Smooth muscle cell (in vitro differentiated cells): ENCODE measurements at regions not wholly inside any gene's neighbourhood (a gene's known extent, or its start where the extent isn't known, plus 50 kb on each side); places are given as distances from the start of the nearest gene placed in this dataset.

Experiments
- DNase-seq: peaks from one replicate; lab custom pipeline; 2025; ENCODE audit not compliant: unreplicated experiment; lab: John Stamatoyannopoulos, UW
- H2AFZ ChIP-seq: fragments of 200-600 bp; sonication (generic); 2 replicates; pipeline ENCODE4 v1.6.0; 2016; ENCODE audit warnings: antibody characterized with exemption, low read depth, mild to moderate bottlenecking
- H3F3A ChIP-seq: fragments of 200-600 bp; sonication (generic); 2 replicates; pipeline ENCODE4 v1.6.0; 2017; ENCODE audit warnings: antibody characterized with exemption, low read depth
- H3K27ac ChIP-seq: fragments of 200-600 bp; sonication (generic); 2 replicates; pipeline ENCODE4 v1.5.1; 2016; ENCODE audit warnings: low read depth, mild to moderate bottlenecking
- H3K27me3 ChIP-seq: fragments of 200-600 bp; sonication (generic); 2 replicates; pipeline ENCODE4 v1.6.1; 2016; ENCODE audit warnings: low read depth, mild to moderate bottlenecking
- H3K36me3 ChIP-seq: fragments of 200-600 bp; sonication (generic); 2 replicates; pipeline ENCODE4 v1.5.1; 2016; ENCODE audit warnings: low read depth
- H3K4me1 ChIP-seq: fragments of 200-600 bp; sonication (generic); 2 replicates; pipeline ENCODE4 v1.5.1; 2016; ENCODE audit warnings: low read depth
- H3K4me2 ChIP-seq: fragments of 200-600 bp; sonication (generic); 2 replicates; pipeline ENCODE4 v1.6.0; 2016; ENCODE audit warnings: mild to moderate bottlenecking
- H3K4me3 ChIP-seq: fragments of 200-600 bp; sonication (generic); 2 replicates; pipeline ENCODE4 v1.5.1; 2016; ENCODE audit warnings: mild to moderate bottlenecking
- H3K79me2 ChIP-seq: fragments of 200-600 bp; sonication (generic); 2 replicates; pipeline ENCODE4 v1.6.0; 2016; ENCODE audit warnings: low read depth, mild to moderate bottlenecking
- H3K9ac ChIP-seq: fragments of 200-600 bp; sonication (generic); 2 replicates; pipeline ENCODE4 v1.6.0; 2016; ENCODE audit warnings: low read depth
- H3K9me3 ChIP-seq: fragments of 200-600 bp; sonication (generic); replicated peaks from 2 replicates; pipeline ENCODE4 v1.5.1; 2016; ENCODE audit warnings: low read depth
- H4K20me1 ChIP-seq: fragments of 200-600 bp; sonication (generic); 2 replicates; pipeline ENCODE4 v1.6.0; 2016; ENCODE audit warnings: low read depth
- CTCF ChIP-seq: fragments of 200-600 bp; sonication (generic); IDR thresholded peaks from 2 replicates; pipeline ENCODE4 v1.5.1; 2017; ENCODE audit warnings: borderline replicate concordance, mild to moderate bottlenecking, antibody characterized with exemption; ENCODE audit not compliant: insufficient read depth, poor library complexity, severe bottlenecking
- WGBS: methylation state at CpG from one replicate; pipeline ENCODE4 v1.1.7; 2016; ENCODE audit warnings: low lambda C conversion rate; 5-methylcytosine and 5-hydroxymethylcytosine counted together

- Histone ChIP-seq H3K9ac (no peak overlapping the region), H3K9me3 (no peaks in the 10 kb centered on the region), H3K27me3 (no peaks in the 10 kb centered on the region), H3K79me2 (no peaks in the 10 kb centered on the region), H3K27ac (no peak overlapping the region), H3K36me3 (no peaks in the 10 kb centered on the region), H3K4me3 (no peak overlapping the region), H3K4me1 (no peaks in the 10 kb centered on the region), H3F3A (no peaks in the 10 kb centered on the region), H2AFZ (peak overlapping the region; percentile 53), H3K4me2 (no peak overlapping the region), H4K20me1 (no peaks in the 10 kb centered on the region)
- peak; percentile 37 for TF ChIP-seq CTCF
- 8% methylated on average over 2 of the region's 2 CpGs for WGBS
- no peak for DNase-seq
Measured at GRCh38 chr4:175891851-175892250, 79.8 kb upstream of the GPM6A start.

GRCh38 chr4:175905925-175906324 lies 93.9 kb upstream of the GPM6A start:
- H2AFZ ChIP-seq: no peak overlapping the region
- no peaks in the 10 kb centered on the region for H4K20me1 ChIP-seq
- no peak for TF ChIP-seq CTCF
- WGBS: 78% methylated on average over 2 of the region's 2 CpGs
- no peaks in the 10 kb centered on the region for H3K79me2 ChIP-seq
- H3K36me3 ChIP-seq: no peaks in the 10 kb centered on the region
- no peak overlapping the region for H3K27ac ChIP-seq
- H3K4me3 ChIP-seq: no peak overlapping the region
- H3K4me2 ChIP-seq: no peak overlapping the region
- DNase-seq: no peak
- no peak overlapping the region for H3K9ac ChIP-seq
- H3K27me3 ChIP-seq: no peaks in the 10 kb centered on the region
- H3K9me3 ChIP-seq: no peaks in the 10 kb centered on the region
- no peaks in the 10 kb centered on the region for H3K4me1 ChIP-seq
- H3F3A ChIP-seq: no peaks in the 10 kb centered on the region

- DNase-seq: no peak
- H2AFZ ChIP-seq: no peak overlapping the region
- no peaks in the 10 kb centered on the region for H3K79me2 ChIP-seq
- H3K27me3 ChIP-seq: no peaks in the 10 kb centered on the region
- no peak overlapping the region for H3K27ac ChIP-seq
- no peak overlapping the region for H3K4me3 ChIP-seq
- no peaks in the 10 kb centered on the region for H3F3A ChIP-seq
- H3K4me2 ChIP-seq: no peak overlapping the region
- H3K9ac ChIP-seq: no peak overlapping the region
- no peak for TF ChIP-seq CTCF
- H3K36me3 ChIP-seq: no peaks in the 10 kb centered on the region
- no peaks in the 10 kb centered on the region for H3K9me3 ChIP-seq
- H3K4me1 ChIP-seq: no peaks in the 10 kb centered on the region
- H4K20me1 ChIP-seq: no peaks in the 10 kb centered on the region
- WGBS: 82% methylated on average over 5 of the region's 5 CpGs
Measured at GRCh38 chr4:175906384-175906783, 94.3 kb upstream of the GPM6A start.

- Histone ChIP-seq H3K79me2 (no peaks in the 10 kb centered on the region), H3K9ac (no peak overlapping the region)
- 94% methylated on average over 4 of the region's 4 CpGs for WGBS
Measured at GRCh38 chr4:175910700-175911099, 98.6 kb upstream of the GPM6A start.

More at GRCh38 chr4:175910700-175911099, 98.6 kb upstream of the GPM6A start:
- no peak overlapping the region for H3K4me2 ChIP-seq
- no peaks in the 10 kb centered on the region for H3K36me3 ChIP-seq
- H4K20me1 ChIP-seq: no peaks in the 10 kb centered on the region
- H2AFZ ChIP-seq: no peak overlapping the region
- H3K4me1 ChIP-seq: no peaks in the 10 kb centered on the region
- H3K9me3 ChIP-seq: no peaks in the 10 kb centered on the region
- no peak for DNase-seq
- H3K4me3 ChIP-seq: no peak overlapping the region
- no peaks in the 10 kb centered on the region for H3F3A ChIP-seq
- no peaks in the 10 kb centered on the region for H3K27me3 ChIP-seq
- H3K27ac ChIP-seq: no peak overlapping the region
- TF ChIP-seq CTCF: no peak
